GM10266 (cell line): ENCODE measurements at regions not wholly inside any gene's neighbourhood (a gene's known extent, or its start where the extent isn't known, plus 50 kb on each side); places are given as distances from the start of the nearest gene placed in this dataset.
"Not testable (repeated sequence)": the region's sequence is repeated elsewhere in the genome, so short reads cannot be mapped to it uniquely, and the experiment has no call there.

Experiments used
- DNase-seq: peaks from one replicate; pipeline ENCODE4 v3.0.0; 2012; ENCODE audit errors: extremely low spot score

DNA sequence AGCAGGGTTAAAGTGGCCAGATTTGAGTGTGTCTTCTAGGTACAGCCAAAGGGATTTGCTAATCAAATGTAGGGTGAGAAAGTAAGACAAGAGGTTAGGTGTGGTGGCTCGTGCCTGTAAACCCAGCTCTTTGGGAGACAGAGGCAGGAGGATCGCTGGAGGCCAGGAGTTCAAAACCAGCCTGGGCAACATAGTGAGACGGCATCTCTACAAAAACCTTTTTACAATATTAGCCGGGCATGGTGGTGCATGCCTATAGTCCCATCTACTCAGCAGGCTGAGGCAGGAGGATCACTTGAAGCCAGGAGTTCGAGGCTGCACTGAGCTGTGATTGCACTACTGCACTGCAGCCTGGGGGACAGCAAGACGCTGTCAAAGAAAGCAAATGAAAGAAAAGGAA lies 294.5 kb downstream of the GOLGA6L6 start:
- DNase-seq: not testable (repeated sequence)

DNA sequence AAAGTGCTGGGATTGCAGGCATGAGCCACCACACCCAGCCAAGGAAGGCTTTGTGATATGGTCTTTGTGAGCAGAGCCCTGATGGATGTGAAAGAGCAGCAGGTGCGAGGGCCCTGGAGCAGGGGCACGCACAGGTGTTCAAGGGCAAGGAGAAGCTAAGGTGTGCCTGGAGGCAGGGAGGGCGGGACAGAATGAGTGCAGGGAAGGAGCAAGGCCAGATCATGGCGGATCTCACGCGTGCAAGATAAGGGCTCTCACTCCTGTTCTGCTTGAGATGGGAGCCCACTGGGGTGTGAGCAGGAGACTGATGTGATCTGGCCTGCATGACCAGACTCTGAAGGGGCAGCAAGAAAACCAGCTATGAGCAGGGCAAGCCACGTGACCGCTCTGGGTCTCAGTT lies 295.0 kb downstream of the GOLGA6L6 start:
- not testable (repeated sequence) for DNase-seq

DNA sequence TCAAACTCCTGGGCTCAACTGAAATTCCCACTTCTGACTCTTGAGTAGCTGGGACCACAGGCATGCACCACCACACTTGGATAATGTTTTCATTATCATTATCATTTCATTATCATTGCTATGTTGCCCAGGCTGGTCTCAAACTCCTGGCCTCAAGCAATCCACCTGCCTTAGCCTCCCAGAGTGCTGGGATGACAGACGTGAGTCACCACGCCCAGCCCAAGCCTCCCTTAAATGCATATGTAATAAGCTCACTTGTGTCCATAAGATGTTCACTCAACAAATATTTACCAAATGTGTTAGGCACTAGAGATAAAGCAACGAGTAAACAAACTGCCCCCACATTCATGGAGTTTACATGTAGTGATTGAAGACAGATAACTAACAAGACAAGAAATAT lies 295.7 kb downstream of the GOLGA6L6 start:
- DNase-seq: not testable (repeated sequence)

DNA sequence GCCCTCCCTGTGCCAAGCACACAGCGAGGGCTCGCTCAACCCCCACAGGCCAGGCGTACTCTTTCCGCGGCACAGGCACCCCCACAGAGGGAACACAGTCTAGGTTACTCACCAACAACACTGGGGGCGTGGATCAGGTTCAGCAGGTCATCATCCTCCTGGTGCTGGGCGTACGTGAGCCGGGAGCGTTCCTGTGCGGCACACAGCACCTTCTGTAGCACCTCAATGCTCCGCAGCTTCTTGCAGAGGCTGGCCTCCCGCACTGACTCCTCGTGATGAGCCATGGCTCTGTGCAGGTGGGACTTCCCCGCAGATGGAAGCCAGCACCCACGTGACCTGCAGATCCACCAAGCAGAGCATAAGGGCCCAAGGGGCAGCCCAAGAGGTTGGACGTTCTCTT lies 296.8 kb downstream of the GOLGA6L6 start:
- not testable (repeated sequence) for DNase-seq

DNA sequence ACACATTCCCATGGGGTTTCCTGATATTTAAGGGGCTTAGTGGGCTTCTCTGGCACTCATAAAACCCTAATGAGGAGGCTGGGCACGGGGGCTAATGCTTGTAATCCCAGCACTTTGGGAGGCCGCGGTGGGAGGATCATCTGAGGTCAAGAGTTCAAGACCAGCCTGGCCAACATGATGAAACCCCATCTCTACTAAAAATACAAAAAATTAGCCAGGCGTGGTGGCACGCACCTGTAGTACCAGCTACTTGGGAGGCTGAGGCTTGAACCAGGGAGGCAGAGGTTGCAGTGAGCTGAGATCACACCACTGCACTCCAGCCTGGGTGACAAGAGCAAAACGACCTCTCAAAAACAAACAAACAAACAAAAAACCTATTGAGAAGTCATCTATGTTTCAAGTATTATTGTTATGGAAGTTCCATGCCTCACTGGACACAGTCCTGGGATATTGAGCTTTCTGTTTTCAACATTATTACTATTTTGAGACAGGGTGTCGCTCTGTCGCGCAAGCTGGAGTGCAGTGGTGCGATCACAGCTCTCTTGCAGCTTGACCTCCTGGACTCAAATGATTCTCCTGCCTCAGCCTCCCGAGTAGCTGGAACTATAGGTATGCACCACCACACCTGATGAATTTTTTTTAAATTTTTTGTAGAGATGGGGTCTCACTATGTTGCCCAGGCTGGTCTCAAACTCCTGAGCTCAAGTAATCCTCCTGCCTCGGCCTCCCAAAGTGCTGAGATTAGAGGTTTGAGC lies 297.9 kb downstream of the GOLGA6L6 start:
- DNase-seq: not testable (repeated sequence)

DNA sequence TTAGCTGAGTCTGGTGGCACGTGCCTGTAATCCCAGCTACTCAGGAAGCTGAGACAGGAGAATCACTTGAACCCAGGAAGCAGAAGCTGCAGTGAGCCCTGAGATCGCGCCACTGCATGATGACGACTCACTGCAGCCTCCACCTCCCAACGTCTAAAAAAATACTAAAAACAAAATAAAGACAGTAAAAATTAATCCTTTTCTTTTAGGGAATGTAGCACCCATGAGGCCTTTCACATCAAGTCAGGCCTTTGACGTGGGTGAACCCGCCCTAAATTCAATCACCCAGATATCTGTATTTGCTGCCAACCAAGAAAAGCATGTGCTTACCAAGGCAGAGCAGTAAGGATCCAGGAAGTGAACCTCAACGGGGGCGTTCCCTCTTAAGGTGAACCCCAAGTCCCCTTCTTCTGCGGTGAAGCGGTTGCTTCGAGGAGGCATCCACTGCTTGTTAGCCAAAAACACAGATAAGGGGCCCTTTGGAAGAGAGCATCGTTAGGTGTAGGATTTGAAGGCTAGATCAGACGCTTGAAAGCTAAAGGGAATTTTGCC lies 301.2 kb downstream of the GOLGA6L6 start:
- DNase-seq: not testable (repeated sequence)

DNA sequence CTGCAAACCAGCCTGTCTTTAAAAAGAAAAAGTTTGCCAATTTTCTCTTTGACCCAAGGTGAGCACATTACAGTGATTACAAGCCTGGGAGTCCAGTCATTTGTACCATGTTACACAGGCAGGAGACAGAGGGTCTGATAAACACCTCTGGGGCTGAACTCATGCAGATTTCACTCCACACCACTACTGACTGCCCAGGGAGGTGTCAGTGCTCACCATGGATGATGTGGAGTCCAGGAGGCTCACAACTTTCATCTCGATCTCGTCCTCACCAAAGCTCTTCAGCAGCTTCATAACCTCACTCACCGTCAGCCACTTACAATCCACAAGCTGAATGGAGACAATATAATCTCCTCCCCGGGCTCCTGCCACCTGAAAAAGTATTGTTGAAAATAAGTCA lies 302.4 kb downstream of the GOLGA6L6 start:
- not testable (repeated sequence) for DNase-seq

DNA sequence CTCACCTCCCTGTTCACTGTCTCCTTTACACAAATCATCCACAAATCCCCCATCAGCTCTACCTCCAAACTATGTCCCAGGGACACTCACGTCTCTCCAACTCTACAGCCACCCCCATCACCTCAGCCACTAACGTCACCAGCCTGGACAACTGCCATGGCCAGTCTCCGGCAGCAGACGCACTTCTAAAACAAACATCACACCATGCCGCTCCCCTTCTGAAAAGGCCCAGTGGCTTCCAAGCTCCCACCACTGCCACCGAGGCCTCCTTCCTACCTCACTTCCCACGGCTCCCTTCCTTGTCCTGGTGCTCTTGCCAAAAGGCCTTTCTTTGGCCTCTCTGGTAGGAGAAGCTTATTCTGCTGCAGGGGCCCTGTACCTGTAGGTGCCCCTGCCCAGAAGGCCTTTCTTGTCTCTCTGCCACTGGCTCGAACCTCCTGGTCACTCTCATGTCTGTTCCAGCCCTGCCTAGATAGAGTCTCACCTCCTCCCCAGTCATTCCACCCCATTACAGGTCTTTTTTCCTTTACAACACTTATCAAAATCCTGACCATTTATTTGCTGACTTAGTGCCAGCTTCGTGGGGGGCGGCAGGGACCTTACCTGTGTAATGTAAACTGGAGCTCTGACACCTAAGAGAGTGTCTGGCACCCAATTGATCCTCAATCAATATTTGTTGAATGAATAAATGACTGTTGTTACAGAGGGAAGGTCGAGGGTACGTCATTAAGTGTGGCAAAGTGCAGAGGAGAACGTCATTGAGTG lies 304.2 kb downstream of the GOLGA6L6 start:
- DNase-seq: not testable (repeated sequence)

DNA sequence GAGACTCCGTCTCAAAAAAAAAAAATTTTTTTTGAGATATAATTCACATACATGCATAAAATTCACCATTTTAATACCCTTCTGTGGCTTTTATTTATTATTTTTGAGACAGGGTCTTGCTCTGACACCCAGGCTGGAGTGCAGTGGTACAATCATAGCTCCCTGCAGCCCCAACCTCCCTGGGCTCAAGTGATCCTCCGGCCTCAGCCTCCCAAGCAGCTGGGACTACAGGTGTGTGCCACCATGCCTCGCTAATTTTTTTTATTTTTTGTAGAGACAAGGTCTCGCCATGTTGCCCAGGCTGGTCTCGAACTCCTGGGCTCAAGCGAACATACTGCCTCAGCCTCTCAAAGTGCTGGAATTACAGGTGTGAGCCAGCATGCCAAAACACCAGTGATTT lies 305.9 kb downstream of the GOLGA6L6 start:
- not testable (repeated sequence) for DNase-seq

DNA sequence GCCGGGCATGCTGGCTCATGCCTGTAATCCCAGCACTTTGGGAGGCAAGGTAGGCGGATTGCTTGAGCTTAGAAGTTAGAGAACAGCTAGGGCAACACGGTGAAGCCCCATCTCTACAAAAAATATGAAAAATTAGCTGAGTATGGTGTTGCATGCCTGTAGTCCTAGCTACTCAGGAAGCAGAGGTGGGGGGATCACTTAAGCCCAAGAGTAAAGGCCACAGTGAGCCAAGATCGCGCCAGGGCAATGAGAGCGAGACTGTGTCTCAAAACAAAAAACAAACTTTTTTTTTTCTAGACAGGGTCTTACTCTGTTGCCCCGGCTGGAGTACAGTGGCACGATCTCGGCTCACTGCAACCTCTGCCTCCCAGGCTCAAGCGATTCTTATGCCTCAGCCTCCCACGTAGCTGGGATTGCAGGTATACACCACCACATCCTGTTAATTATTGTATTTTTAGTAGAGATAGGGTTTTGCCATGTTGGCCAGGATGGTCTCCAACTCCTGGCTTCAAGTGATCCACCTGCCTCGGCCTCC lies 307.5 kb downstream of the GOLGA6L6 start:
- DNase-seq: not testable (repeated sequence)

DNA sequence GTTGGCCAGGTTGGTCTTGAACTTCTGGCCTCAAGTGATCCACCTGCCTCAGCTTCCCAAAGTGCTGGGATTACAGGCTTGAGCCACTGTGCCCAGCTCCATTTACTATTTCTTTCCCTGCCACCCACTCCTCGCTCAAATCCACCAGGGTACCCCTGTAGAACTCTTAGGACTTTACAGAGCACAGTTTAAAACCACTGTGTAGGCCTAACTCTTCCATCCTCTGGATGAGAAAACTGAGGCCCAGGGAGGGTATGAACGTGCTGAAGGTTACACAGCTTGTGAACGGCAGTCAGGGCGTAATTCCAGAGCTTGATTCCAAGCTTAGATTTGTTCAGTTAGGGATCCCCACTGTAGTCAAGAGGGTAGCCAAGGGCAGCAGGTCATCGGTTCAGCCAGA lies 309.1 kb downstream of the GOLGA6L6 start:
- not testable (repeated sequence) for DNase-seq

DNA sequence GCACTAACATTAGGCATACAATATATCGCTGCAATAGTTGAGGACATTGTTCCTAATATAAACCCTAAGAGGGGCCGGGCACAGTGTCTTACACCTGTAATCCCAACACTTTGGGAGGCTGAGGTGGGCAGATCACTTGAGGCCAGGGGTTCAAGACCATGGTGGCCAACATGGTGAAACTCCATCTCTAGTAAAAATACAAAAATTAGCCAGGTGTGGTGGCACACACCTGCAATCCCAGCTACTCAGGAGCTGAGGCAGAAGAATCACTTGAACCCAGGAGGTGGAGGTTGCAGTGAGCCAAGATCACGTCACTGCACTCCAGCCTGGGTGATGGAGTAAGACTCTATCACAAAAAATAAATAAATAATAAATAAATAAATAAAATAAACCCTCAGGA lies 310.9 kb downstream of the GOLGA6L6 start:
- not testable (repeated sequence) for DNase-seq

DNA sequence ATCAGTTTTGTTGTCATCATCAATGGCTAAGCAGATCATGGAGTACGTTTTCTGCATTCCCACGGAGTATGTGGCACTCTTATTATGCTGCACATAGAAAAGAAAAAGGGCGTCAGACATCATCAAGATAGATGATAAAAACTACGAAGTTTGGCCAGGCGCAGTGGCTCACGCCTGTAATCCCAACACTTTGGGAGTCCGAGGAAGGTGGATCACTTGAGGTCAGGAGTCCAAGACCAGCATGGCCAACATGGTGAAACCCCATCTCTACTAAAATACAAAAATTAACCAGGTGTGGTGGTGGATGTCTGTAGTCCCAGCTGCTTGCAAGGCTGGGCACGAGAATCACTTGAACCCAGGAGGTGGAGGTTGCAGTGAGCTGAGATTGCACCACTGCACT lies 312.8 kb downstream of the GOLGA6L6 start:
- DNase-seq: not testable (repeated sequence)

DNA sequence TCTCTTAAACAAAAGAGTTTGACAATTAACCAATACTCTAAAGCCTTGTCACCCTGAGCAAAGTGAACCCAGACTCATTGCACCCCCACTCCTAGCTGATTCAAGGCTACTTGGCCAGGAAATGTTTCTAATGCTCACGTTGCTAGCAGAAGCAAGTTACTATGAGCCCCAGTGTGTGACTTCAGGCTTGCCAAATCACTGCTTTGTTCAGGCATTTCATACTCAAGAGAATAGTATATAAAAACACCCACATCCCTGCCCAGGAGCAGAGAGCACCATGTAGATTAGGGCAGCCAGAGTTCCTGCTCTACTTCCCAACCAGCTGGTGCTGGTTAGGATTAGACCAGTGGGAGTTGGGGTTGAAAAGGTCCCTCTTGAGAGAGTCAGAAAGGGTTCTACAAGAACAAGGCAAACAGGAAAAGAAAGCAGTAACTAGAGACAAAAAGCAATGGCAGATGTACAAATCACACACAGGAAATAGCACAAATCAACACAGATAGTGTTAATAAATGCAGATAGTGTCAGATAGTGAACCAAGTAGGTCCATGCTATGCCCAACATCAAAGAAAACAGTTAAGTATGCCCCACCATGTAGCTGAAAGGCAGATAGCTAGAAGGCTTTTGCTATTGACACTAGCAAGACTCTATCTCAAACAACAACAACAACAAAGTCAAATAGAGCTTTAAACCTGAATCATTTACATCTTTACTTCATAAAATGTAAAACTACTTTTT lies 314.3 kb downstream of the GOLGA6L6 start:
- not testable (repeated sequence) for DNase-seq

DNA sequence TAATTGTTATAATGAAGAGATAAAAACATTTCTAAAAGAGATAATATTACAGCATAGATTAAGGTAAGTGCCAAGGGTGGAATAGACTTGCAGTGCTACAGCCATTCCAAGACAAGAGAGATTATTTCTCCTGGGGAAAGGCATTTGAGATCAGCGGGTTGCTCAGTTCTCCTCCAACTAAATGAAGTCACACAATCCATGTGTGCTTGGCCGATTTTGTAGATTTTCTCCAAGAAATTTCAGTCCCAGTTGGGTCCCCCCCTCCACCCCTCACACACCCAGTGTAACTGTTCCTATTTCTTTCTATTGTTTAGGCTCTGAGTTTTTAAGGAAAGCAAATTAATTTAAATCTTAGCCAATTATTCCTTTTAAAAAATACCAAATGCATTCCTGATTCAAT lies 315.1 kb downstream of the GOLGA6L6 start:
- not testable (repeated sequence) for DNase-seq

DNA sequence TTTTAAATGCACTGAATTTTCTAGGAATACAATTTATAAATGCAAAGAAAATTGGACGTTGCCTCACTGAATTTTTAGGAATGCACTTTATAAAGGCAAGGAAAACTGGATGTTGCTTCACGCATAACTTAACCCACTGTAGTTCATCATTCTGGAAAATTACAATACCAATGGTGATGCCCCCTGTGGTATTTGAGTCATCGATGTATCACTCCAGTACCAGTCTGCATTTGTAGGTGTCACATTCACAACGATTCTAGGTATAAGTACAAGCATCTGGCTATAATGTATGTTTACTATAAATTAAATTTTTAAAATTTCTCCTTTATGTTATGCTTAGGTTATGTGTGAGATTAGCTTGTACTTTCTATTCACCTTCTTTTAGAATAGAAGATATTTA lies 320.5 kb downstream of the GOLGA6L6 start:
- not testable (repeated sequence) for DNase-seq

DNA sequence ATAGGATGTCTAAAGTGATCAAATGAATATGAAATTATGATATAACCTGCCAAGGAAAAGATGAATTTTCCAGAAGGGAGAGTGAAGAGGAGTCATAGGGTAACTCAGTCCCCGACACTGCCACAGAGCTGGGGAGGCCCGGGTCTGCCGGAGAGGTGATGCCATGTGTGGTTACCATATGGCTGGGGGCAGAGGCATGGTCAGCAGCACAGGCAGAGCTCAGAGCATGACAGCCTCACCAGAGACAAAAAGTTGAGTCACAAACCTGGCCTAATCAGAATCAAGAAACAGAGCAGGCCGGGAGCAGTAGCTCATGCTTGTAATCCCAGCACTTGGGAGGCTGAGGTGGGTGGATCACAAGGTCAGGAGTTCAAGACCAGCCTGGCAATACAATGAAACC lies 322.4 kb downstream of the GOLGA6L6 start:
- DNase-seq: not testable (repeated sequence)

DNA sequence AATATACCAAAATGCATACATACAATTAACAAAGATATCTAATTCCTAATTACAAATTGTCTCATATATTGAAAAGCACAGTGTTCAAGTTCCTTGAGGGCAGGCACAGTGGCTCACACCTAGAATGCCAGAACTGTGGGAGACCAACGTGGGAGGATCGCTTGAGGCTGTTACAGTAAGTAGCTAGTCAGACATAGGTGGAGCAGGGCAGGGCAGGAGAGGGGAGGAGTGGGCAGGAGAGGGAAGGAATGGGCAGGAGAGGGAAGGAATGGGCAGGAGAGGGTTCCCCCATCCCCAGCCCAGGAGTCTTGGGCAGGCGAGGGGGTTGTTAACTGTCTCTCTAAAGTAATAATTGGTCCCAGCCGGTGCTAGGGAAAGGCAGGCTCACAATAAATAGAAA lies 325.9 kb downstream of the GOLGA6L6 start:
- DNase-seq: not testable (repeated sequence)

DNA sequence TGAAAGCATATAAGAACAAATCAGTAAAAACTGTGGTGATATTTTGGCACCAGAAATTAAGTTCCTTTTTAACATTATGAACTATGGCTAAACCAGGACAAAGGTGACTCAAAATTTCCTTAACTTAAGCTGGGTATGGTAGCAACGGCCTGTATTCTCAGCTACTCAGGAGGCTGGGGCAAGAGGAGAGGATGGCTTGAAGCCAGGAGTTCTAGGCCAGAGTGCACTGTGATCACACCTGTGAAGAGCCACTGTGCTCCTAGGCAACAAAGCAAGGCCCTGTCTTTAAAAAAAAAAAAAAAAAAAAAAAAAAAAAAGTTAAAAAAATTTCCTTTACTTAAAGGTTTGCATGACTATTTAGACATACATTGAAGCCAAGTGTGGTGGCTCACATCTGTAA lies 327.5 kb downstream of the GOLGA6L6 start:
- not testable (repeated sequence) for DNase-seq

DNA sequence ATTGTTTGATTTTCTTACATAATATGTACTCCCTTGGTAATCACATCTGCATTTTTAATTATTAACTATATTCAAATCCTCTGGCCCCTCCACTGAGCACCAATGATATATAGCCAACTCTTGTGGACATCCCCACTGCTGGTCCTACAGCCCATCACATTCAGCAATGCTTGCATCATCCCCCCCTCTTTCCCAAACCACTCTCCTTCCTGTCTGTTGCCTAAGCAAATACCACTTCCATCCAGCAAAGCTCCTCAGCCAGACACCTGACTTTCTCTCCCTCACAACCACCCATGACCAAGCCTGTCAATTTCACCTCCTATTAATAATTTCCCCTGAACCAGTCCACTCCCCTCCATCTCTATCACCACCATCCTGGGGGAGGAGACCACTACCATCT lies 330.1 kb downstream of the GOLGA6L6 start:
- not testable (repeated sequence) for DNase-seq

DNA sequence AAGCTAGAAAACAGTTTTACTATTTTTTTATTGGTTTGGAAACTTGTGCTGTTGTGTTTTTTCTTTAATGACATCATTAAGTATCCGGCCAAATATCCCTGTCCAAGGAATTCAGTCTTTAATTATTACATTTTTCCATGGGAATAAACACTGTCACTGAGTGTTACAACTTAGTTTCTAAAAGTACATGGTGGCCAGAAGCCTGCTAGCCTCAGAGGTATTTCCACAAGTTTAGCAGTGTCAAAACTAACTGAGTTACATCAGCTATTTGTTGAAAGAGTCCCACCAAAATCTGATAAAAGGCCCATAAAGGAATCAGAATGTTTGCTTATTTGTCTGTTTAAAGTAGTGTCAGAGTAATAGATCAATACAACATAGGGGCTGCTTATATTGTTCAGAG lies 331.6 kb downstream of the GOLGA6L6 start:
- not testable (repeated sequence) for DNase-seq
